ELF-1 (cell line): ENCODE measurements at regions not wholly inside any gene's neighbourhood (a gene's known extent, or its start where the extent isn't known, plus 50 kb on each side); places are given as distances from the start of the nearest gene placed in this dataset.
A peak's percentile ranks its signal among the peaks of the same experiment; 100 is the strongest.

Experiments used
- DNase-seq: peaks from one replicate; pipeline ENCODE4 v3.0.0-alpha.2; 2016; ENCODE audit warnings: low read depth, low spot score

DNA sequence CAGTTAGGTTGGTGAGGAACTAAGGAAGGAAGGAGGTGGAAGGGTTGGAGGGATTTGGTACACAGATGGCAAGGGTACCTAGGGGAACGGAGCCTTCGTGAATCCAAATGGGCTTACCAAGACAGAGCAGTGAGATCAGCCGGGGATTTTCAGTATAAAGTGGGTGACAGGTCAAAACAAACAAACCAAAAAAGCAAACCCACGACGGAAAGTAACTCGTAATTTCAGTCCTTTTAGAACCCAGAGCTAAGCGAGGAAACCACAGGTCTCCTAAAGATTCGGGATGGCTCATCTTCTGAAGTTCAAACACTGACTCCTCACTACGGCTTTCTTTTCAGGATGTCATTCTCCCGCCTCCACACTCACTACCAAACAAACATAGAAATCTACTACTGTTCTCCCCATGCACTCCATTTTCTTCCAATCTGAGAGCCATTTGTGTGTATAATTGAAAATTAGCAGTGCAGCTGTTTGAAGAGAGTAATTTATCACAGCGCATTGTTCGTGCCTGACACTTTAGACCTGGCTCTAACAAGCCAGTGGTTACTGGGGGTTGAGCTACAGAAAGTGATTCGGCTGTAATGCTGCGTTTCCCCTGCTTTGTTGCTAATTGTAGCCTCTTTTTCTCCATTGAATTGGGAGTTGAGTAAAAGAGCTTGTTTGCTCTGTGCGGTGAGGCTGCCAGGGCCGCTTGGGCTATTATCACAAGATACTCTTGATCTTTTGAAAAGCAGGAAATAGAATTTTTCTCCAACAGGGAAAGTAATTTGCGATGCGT lies 64.7 kb upstream of the CCDC39 start:
- DNase-seq: peak; percentile 14

DNA sequence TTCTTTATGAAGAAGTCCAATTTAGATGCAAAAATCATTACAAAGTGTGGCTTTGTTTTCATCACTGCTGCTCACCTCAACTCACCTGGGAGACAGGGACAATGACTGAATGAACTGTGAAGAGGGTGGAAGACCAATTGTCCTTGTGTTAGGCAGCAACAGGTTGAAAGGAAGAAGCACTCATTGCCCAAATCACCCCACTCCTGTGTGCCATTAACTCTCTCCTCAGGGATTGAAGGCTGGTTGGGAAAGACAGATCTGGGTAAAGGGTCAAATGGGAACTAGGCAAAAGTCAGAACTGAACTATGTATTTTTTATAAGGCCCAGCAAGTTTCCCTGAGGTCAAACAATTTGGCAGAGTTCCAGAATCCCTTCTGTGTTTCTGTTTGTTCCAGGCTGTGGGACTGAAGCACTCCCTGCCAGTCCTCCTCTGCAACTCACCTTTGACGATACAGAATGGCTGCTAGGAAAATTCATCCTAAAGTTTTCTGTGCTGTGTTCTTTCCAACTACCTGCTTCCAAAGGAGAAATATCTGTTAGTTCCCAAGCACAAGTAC lies 68.6 kb upstream of the CCDC39 start:
- DNase-seq: no peak

DNA sequence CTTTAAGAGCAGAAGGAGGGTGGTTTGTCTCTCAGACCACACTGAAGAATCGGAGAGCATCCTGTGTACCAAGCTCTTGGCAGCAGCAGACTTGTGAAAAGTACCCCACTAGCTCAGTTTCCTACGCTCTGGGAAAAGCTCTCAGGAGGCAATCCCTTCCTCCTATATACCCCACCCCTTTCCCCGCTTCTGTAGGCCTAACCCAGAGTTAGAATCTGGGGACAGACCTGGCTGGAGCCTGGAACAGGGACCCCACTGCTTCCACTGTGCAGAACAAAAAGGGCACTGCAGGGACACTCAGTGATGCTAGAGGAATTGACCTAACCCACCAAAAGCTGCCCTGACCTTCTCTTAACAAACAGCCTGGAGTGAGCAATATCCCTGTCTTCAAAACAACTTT lies 70.0 kb upstream of the CCDC39 start:
- DNase-seq: no peak

DNA sequence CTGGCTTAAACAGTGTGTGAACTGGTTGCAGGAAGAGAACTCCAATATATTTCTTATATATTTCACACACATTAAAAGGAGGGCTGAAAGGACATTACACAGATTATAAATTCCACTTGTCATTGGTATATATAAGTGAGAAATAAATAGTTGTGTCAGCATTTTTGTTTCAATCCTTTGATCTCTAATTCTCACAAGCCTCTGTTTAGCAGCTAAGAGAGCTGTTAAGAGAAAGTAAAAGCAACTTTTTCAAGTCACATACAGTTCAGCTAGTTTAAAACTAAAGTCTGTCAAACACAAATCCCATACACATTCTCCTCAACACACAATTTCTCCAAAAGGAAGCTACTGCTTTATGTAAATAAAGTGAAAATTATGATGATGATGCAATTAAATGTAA lies 70.5 kb upstream of the CCDC39 start:
- DNase-seq: no peak

DNA sequence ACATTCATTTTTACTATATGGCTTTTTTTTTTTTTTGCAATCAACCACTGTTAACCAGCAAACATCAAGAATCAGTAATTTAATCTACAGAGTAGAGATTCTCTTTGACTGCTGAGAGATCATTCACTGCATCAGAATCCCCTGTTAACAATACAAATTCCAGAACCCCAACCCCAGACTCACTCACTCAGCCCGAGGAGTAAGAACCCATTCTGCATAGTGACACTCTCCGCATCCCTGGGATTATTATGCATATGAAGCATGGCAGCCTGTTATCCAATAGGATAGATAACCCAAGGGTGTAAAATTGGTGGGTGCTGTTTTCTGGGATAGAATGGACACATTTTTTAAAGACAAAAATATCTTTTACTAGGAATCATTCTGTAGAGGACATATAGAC lies 76.3 kb upstream of the CCDC39 start:
- DNase-seq: no peak

DNA sequence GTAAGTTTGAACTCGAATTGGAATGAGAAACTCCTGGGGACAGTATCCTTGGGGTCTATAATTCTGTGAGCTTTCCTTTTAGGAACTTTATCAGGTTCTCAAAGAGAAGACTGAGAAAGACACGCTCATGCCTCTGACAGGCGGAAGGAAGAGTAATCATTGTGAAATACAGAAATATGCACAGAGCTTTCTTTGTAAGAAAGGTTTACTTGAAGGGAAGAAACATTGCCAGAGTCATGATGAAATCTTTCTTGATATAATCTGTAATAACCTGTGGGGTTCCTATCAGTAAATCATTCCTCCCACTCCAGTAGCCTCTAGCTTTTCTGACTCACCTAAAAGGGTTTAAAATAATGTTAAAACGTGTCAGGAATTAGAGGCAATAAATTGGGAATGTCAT lies 83.6 kb upstream of the CCDC39 start:
- no peak for DNase-seq

DNA sequence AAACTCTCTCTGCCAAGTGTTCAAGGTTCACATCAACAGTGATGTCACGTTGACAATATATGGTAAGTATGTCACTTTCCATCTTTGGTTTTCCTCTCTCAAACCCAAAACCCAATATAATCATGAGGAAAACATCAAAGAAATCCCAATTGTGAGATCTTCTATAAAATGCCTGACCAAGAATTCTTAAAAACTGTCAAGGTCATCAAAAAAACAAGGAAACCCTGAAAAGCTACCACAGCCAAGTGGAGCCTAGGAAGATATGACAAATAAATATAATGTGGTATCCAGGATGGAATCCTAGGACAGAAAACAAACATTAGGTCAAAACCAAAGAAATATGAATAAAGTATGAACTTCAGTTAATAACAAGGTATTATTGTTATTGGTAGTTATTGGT lies 85.2 kb upstream of the CCDC39 start:
- no peak for DNase-seq

DNA sequence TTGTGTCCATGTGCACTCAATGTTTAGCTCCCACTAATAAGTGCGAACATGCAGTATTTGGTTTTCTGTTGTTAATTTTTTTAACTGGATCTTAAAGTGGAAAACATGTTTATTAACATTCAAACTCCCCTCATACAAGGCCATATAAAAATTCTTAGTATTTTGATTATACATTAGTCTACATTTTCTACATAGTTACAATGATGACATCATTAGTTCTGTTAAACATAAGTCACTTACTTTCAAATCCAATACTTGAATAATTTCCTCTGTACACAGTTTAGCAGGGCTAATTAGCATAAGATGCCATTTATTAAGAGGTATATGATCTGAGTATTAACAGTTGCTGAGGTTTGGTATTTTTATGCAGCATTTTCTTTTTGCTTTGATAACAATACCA lies 91.3 kb upstream of the CCDC39 start:
- DNase-seq: no peak

DNA sequence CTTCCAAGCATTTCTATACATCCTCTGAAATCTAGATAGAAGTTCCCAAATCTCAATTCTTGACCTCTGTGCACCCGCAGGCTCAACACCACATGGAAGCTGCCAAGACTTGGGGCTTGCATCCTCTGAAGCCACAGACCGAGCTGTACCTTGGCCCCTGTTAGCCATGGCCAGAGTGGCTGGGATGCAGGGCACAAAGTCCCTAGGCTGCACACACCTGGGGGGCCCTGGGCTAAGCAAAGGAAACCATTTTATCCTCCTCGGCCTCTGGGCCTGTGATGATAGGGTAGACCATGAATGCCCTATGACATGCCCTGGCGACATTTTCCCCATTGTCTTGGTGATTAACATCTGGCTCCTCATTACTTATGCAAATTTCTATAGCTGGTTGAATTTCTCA lies 97.1 kb upstream of the CCDC39 start:
- no peak for DNase-seq

DNA sequence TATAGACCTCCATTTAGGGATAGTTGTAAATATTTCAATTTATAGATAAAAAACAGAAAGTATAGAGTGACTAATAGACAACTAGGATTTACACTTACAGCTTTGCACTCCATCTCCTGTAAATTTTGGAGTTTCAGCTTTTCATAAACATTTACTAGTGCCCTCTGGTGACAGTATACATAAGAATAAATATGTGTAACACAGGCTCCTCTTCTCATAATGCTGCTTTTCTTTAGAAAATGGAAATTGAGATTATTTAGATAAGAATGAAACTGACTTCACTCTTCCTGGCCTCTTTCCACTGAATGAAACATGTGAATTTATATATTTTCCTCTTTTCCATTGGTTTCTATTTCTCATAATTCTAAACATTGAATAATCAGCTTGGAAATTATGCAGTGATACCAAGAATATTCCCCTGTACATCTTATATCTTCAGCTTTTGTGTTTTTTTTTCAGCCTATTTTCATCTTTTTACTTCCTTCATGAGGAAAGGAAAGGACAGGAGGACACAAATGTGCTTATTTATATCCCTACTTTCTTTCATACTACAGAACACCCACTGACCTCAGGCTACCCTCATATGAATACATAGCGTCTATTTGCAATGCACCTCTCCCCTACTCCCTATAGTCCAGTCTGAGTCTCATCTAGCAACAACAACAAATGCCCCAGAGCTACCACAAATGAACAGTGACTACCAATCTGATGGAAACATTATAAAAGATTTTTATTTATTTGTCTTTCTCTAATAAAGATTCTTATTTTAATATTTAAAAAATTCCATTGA lies 103.1 kb upstream of the CCDC39 start:
- DNase-seq: no peak

DNA sequence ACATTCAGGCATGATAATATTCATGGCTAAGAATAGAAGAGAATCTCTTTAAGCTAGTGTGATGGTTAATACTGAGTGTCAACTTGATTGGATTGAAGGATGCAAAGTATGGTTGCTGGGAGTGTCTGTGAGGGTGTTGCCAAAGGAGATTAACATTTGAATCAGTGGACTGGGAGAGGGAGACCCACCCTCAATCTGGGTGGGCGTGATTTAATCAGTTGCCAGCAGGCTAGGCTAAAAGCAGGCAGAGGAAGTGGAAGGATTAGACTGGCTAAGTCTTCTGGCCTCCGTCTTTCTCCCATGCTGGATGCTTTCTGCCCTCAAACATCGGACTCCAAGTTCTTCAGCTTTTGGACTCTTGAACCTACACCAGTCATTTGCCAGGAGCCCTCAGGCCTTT lies 106.9 kb upstream of the CCDC39 start:
- DNase-seq: peak; percentile 28

DNA sequence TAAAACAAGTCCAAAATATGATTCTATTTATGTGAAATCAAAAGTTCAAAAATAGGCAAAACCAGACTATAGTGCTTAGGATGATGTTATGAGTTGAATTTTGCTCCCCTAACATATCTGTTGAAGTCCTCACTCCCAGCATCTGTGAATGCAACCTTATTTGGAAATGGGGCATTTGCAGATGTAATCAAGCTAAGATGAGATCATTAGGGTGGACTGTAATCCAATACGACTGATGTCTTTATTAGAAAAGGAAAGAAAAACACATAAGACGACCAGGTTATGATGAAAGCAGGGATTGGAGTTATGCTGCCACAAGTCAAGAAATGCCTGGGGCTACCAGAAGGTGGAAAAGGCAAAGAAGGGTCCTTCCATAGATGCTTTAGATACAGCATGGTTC lies 110.5 kb upstream of the CCDC39 start:
- DNase-seq: no peak

DNA sequence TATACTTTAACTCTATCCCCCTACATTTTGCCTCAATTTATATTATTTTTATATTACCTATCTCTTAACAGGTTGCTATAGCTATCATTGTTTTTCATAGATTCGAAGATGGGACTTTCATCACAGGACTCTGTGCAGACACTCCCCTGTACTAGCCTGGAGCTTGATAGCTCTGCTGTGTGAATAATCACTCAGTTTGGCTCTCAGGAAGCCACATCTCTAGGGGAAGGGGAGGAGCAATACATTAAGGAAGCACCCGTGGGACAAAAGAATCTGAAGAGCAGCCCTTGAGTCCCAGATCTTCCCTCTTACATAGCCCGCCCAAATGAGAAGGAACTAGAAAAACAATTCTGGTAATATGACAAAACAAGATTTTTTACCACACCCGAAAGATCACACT lies 114.3 kb upstream of the FXR1 start:
- DNase-seq: no peak

DNA sequence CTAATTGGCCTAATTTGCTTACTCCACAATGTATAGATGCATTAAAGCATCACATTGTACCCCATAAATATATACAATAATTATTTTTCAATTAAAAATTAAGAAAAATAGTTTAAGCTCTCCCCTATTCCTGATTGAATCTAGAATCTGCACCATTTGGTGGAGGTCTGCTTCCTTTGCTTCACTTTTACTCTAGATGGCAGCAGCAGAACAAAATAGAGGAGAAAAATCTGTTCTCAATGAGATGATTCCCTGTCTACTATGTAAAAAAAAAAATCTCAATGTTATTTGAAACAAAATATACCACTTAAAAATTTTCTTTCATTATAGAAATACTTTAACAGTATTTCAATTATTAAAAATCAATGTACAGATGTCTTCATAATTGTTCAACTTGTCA lies 109.6 kb upstream of the FXR1 start:
- no peak for DNase-seq

DNA sequence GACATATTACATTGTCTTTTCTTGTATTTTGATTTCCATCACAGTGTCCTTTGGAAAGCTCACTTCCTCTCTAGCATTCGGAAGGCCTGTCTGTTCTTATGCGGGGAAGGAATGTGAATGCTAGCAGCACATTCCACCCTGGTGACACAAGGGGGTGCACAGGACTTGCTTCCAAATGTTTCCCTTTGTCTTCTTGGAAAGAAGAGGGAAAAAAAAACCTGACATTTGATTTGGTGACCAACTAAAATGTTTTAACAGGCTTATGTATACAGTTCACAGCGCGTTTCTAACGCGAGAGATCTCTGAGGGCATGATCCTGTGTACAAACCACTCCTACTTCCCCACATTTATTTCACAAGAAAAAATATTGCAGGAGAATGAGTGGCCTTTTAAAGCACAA lies 107.6 kb upstream of the FXR1 start:
- peak; percentile 80 for DNase-seq

DNA sequence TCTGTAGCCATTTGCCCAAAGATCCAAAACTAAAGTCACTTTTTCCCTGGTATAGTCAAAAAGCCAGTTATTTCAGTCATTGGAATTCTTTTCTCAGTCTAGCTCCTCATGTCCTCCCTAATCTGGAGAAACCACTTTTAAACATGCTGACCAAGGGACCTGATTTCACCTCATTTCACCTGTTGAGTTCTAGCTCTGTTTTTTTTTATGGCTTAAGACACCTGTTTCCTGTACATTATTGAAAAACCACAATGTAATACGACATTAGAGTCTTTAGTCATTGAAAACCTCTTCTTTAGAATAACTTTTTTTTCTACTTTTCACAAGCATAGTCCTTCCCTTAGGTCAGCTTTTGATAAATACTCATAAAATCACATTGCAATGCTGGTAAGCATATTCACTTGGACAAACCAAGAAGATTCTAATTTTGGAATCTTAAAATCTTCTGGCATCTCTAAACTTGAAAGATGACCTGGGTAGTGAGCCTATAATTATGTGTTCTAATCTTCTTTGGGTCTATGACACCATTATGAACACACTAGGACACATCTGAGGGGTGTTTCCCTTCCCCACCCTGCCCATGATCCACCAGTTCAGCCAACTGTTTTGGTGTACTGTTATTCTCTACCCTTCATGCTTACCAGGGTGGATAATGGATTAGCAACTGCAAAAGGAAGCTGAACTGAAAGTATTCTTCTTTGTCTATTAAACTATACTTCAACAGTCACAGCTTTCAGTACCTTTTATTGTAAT lies 103.5 kb upstream of the FXR1 start:
- DNase-seq: no peak

DNA sequence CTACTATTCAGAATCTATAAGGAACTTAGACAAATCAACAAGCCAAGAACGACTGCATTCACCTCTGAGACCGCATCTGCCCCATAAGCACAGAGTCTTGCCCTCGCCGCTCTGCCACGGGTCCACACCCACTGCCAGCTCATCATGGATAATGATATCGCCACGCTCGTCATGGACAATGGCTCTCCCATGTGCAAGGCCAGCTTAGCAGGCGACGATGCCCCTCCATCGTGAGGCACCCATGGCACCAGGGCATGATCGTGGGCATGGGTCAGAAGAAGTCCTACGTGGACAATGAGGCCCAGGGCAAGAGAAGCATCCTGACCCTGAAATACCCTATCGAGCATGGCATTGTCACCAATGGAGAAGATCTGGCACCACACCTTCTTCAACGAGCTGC lies 92.1 kb upstream of the FXR1 start:
- no peak for DNase-seq

DNA sequence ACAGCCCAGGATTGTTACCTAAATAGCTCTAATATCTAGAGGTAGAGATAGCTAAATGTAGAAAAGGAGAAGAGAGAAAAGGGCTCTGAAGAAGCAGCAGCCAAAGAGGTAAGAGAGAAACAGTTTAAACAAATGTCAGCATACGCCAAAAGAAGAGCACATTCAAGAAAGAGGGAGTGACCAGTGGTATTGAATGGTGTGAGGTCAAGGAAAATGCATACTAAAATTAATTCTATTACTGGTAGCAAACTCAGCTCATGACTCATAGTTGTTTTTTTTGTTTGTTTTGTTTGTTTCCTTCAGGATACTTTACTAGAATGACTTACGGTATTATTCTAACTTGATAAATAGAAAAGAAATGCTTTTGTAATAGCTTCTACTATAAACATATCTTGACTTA lies 86.5 kb upstream of the FXR1 start:
- no peak for DNase-seq

DNA sequence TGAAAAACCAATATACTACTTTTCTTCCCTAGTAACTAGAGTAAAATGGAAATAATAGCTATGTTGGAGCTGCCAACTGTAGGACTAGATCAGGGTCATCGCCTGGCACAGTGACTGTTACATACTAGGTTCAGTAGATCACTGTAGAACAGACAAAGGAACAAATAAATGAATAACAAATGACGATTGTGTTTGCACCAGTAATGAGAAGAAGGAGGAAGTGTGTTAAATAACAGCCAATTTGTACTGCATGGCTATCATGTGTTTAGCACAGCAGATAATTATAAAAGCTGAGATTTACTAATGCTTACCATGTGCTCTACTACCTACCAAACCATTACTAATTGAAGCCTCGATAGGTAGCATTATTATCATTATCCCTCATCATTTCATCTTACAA lies 85.3 kb upstream of the FXR1 start:
- DNase-seq: no peak

DNA sequence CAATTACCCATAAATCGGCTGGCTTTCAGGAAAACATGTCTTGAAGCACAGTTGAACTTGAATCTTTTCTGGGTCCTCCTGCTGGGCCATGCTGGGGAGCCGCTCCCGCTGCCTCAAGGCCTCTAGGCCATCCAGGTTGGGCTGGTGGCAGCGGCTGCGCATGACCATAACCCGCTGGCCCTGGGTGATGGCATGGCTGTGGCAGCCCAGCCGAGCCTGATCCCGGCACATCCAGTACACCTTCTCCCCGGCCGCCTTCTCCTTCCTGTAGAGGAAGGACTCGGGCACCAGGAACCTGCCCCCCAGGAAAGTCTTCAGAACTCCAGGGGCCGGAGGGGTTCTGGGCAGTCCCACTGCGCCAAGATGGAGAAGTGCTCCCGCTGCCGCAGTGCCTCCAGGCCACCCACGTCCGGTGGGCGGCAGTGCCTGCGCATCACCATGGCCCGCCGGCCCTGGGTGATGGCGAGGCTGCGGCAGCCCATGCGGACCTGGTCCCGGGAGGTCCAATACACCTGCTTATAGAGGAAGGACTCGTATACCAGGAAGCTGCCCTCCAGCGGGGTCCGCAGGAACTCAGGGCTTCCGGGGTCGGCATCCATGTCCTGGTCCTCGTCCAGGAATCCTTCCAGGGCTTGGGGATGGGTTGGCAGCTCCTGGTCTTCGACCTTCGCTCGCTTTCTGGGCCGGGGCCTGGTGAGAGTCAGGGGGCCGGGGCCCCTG lies 84.3 kb upstream of the FXR1 start:
- no peak for DNase-seq

DNA sequence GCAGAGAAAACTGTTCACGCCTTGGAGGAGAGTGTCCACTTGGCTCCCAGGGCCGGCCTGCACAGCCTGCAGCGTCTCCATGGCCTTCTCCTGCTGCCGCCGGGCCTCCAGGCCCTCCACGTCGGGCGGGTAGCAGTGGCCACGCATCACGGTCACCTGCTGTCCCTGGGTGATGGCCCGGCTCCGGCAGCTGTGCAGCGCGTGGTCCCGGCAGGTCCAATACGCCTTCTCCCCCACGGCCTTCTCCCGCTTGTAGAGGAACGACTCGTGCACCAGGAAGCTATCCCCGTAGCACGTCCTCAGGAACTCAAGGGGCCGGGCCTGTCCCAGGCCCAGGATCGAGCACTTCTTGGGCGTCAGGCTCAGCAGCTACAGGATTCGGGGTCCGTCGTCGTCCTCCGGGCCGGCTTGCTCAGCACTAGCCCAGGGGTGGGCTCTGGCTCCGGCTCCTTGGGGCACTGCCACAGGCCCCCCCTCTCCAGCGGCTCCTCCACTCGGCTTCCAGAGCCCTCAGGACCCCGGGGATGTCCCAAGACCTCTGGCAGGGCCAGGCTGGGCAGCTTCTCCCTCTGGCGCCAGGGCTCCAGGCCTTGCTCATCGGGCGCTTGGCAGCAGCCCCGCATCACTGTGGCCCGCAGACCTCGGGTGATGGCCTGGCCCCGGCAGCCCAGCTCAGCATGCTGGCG lies 83.6 kb upstream of the FXR1 start:
- DNase-seq: no peak
